ENCODE measurements at regions not wholly inside any gene's neighbourhood (a gene's known extent, or its start where the extent isn't known, plus 50 kb on each side); places are given as distances from the start of the nearest gene placed in this dataset.

GRCh38 chr3:181568693-181569092, 143.0 kb upstream of the SOX2 start:
- no peak for TF ChIP-seq CTCF (conservative IDR thresholded peaks at IDR 0.05; ENCODE audit: low read depth, low read length)
- TF ChIP-seq EZH2 (IDR thresholded peaks at IDR 0.05; ENCODE audit: borderline replicate concordance, low read depth, low read length, poor library complexity, severe bottlenecking), result no peak

All from A673 (cell line).